Fibroblast of lung (primary cell): ENCODE measurements at regions not wholly inside any gene's neighbourhood (a gene's known extent, or its start where the extent isn't known, plus 50 kb on each side); places are given as distances from the start of the nearest gene placed in this dataset.

Experiments used
- DNase-seq, 2 donors: peaks; one replicate each; pipeline versions ENCODE4 v3.0.0 to v3.0.0-alpha.2; 2010; ENCODE audit warnings: low read depth in 2 of 2
- H2AFZ ChIP-seq: 2 replicates; pipeline ENCODE4 v1.5.1; 2012; ENCODE audit warnings: low read length, control low read depth, inconsistent platforms
- H3K27ac ChIP-seq: 2 replicates; pipeline ENCODE4 v1.5.1; 2011; ENCODE audit warnings: low read length, control low read depth; ENCODE audit not compliant: insufficient read depth
- H3K27me3 ChIP-seq: 2 replicates; pipeline ENCODE4 v1.5.1; 2011; ENCODE audit warnings: mild to moderate bottlenecking, low read length; ENCODE audit not compliant: control insufficient read depth, insufficient read depth
- H3K36me3 ChIP-seq: 2 replicates; pipeline ENCODE4 v1.5.1; 2011; ENCODE audit warnings: low read length; ENCODE audit not compliant: control insufficient read depth, insufficient read depth
- H3K4me1 ChIP-seq: 2 replicates; pipeline ENCODE4 v1.5.1; 2011; ENCODE audit warnings: low read length; ENCODE audit not compliant: control insufficient read depth, insufficient read depth; ENCODE audit errors: extremely low read depth
- H3K4me2 ChIP-seq: 2 replicates; pipeline ENCODE4 v1.5.1; 2011; ENCODE audit warnings: low read length, control low read depth; ENCODE audit not compliant: insufficient read depth; ENCODE audit errors: extremely low read depth
- H3K4me3 ChIP-seq, 4 experiments: fragments of 200-600 bp in 1 of 4; sonication (generic) in 1 of 4; replicated peaks in 1 of 4; 2 replicates each; pipeline ENCODE4 v1.5.1; 2011 to 2016; ENCODE audit warnings: low read length in 4 of 4, low read depth in 3 of 4, mild to moderate bottlenecking in 3 of 4, control low read depth in 2 of 4, inconsistent platforms in 1 of 4, mixed read lengths in 1 of 4; ENCODE audit not compliant: insufficient read depth in 1 of 4; ENCODE audit errors: control extremely low read depth in 1 of 4
- H3K79me2 ChIP-seq: 2 replicates; pipeline ENCODE4 v1.5.1; 2012; ENCODE audit warnings: mild to moderate bottlenecking, low read length, inconsistent platforms; ENCODE audit not compliant: control insufficient read depth, insufficient read depth
- H3K9ac ChIP-seq: 2 replicates; pipeline ENCODE4 v1.5.1; 2011; ENCODE audit warnings: mild to moderate bottlenecking, low read length, control low read depth; ENCODE audit not compliant: insufficient read depth
- H3K9me3 ChIP-seq: 2 replicates; pipeline ENCODE4 v1.5.1; 2012; ENCODE audit warnings: low read depth, low read length; ENCODE audit not compliant: control insufficient read depth, insufficient read depth
- H4K20me1 ChIP-seq: 2 replicates; pipeline ENCODE4 v1.5.1; 2011; ENCODE audit warnings: low read length; ENCODE audit not compliant: control insufficient read depth, insufficient read depth; ENCODE audit errors: extremely low read depth
- EZH2 ChIP-seq: IDR thresholded peaks from 2 replicates; pipeline ENCODE4 v1.5.1; 2012; ENCODE audit warnings: low read length, control low read depth, mild to moderate bottlenecking; ENCODE audit errors: missing control alignments
- TF ChIP-seq, protein P1 (sequence below), 2 donors: IDR thresholded peaks in 1 of 2; conservative IDR thresholded peaks in 1 of 2; 1 replicate in 1 of 2; 2 replicates in 1 of 2; pipeline ENCODE4 v1.5.1; 2011 to 2012; ENCODE audit warnings: low read length in 2 of 2, control low read depth in 1 of 2, inconsistent platforms in 1 of 2, low read depth in 1 of 2, mild to moderate bottlenecking in 1 of 2

DNA sequence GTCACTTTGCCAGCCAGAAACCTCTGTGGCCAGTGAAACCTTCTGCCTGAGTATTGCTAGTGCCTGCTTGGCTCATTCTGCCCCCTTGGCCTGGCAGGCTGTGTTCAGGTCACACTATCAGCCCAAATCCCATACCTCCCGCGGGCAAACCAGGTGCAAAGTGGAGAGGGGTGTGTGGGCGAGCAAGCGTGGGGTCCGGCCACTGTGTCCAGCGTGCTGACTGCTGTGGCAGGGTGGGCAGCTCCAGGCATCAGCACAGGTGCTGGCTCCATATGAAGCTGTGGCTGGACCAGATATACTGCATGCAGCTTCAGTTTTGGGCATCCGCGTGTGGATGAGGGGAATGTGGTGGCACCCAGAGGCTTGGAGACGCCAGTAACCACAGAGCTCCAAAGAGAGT is 576.5 kb upstream of the EDIL3 start:
- no peak overlapping the region for H3K27ac ChIP-seq
- H3K9ac ChIP-seq, result no peak overlapping the region
- H3K27me3 ChIP-seq, result no peaks in the 10 kb centered on the region
- H4K20me1 ChIP-seq, result no peaks in the 10 kb centered on the region
- H3K4me2 ChIP-seq, result no peak overlapping the region
- no peak overlapping the region for H3K4me3 ChIP-seq
- no peak overlapping the region for H2AFZ ChIP-seq
- no peak for DNase-seq
- H3K4me1 ChIP-seq, result no peaks in the 10 kb centered on the region
- H3K36me3 ChIP-seq, result no peaks in the 10 kb centered on the region
- no peaks in the 10 kb centered on the region for H3K9me3 ChIP-seq
- TF ChIP-seq, protein P1, sequence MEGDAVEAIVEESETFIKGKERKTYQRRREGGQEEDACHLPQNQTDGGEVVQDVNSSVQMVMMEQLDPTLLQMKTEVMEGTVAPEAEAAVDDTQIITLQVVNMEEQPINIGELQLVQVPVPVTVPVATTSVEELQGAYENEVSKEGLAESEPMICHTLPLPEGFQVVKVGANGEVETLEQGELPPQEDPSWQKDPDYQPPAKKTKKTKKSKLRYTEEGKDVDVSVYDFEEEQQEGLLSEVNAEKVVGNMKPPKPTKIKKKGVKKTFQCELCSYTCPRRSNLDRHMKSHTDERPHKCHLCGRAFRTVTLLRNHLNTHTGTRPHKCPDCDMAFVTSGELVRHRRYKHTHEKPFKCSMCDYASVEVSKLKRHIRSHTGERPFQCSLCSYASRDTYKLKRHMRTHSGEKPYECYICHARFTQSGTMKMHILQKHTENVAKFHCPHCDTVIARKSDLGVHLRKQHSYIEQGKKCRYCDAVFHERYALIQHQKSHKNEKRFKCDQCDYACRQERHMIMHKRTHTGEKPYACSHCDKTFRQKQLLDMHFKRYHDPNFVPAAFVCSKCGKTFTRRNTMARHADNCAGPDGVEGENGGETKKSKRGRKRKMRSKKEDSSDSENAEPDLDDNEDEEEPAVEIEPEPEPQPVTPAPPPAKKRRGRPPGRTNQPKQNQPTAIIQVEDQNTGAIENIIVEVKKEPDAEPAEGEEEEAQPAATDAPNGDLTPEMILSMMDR (conservative IDR thresholded peaks at IDR 0.05 in 1 of 2, IDR thresholded peaks at IDR 0.05 in 1 of 2; ENCODE audit: low read depth in 1 of 2, low read length in 2 of 2), result no peak
- no peak for TF ChIP-seq EZH2
- H3K79me2 ChIP-seq, result no peaks in the 10 kb centered on the region

DNA sequence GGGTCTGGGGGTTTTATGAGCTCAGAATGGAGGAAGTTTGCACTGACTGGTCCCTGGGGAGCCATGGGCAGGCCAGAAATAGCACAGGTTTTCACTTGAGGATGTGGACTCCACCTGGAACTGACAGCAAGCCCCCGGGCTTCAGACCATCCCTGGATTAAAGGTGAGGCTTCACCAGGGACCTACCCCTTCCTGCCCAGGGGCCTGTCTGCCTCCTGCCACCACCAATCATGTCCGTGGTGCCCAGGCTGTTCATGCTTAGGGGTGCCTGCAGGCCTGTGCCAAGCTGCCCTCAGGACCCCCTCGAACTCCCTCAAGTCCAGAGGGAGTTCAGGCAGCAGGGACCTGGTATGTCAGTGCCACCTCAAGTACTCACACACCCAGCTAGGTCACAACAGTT is 577.2 kb upstream of the EDIL3 start:
- H3K27me3 ChIP-seq, result no peaks in the 10 kb centered on the region
- no peak overlapping the region for H3K4me3 ChIP-seq
- no peak for TF ChIP-seq EZH2
- H4K20me1 ChIP-seq, result no peaks in the 10 kb centered on the region
- H3K27ac ChIP-seq, result no peak overlapping the region
- H3K4me2 ChIP-seq, result no peak overlapping the region
- H3K79me2 ChIP-seq, result no peaks in the 10 kb centered on the region
- no peaks in the 10 kb centered on the region for H3K9me3 ChIP-seq
- no peak for DNase-seq
- no peak overlapping the region for H3K9ac ChIP-seq
- no peaks in the 10 kb centered on the region for H3K4me1 ChIP-seq
- H3K36me3 ChIP-seq, result no peaks in the 10 kb centered on the region
- no peak overlapping the region for H2AFZ ChIP-seq

DNA sequence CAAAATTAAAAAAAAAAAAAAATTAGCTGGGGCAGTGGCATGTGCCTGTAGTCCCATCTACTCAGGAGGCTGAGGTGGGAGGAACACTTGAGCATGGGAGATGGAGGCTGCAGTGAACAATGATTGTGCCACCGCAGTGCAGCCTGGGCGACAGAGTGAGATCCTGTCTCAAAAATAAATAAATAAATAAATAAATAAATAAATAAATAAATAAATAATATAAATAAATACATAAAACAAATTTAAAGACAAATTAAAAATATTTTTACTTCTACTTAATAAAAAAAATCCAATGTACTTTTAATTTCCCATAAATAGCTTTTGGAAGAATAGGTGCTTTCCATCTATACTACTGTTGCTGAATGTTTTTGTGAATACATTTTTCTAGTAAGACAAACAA is 598.4 kb upstream of the EDIL3 start:
- TF ChIP-seq, protein P1 (conservative IDR thresholded peaks at IDR 0.05 in 1 of 2, IDR thresholded peaks at IDR 0.05 in 1 of 2; ENCODE audit: low read depth in 1 of 2, low read length in 2 of 2), result no peak
- TF ChIP-seq EZH2, result no peak
- no peak for DNase-seq
- Histone ChIP-seq H3K4me2 (no peak overlapping the region), H3K27me3 (no peaks in the 10 kb centered on the region), H3K79me2 (no peaks in the 10 kb centered on the region), H3K27ac (no peak overlapping the region), H3K36me3 (no peaks in the 10 kb centered on the region), H3K9me3 (no peaks in the 10 kb centered on the region), H2AFZ (no peak overlapping the region), H4K20me1 (no peaks in the 10 kb centered on the region), H3K4me3 (no peak overlapping the region), H3K4me1 (no peaks in the 10 kb centered on the region), H3K9ac (no peak overlapping the region)
